Cardiac muscle cell (in vitro differentiated cells and primary cell): ENCODE measurements at regions not wholly inside any gene's neighbourhood (a gene's known extent, or its start where the extent isn't known, plus 50 kb on each side); places are given as distances from the start of the nearest gene placed in this dataset.

Experiments used
- DNase-seq, 2 donors: peaks; one replicate each; pipeline versions ENCODE4 v3.0.0 to v3.0.0-alpha.2; 2010 to 2017; ENCODE audit warnings: low read depth in 1 of 2, low spot score in 1 of 2
- H3K27ac ChIP-seq: fragments of 200-600 bp; sonication (generic); 2 replicates; pipeline ENCODE4 v1.5.1; 2016
- H3K27me3 ChIP-seq: fragments of 200-600 bp; sonication (generic); 2 replicates; pipeline ENCODE4 v1.6.0; 2016; ENCODE audit warnings: control low read depth
- H3K36me3 ChIP-seq: fragments of 200-600 bp; sonication (generic); 2 replicates; pipeline ENCODE4 v1.5.1; 2016; ENCODE audit warnings: control low read depth
- H3K4me1 ChIP-seq: fragments of 200-600 bp; sonication (generic); 2 replicates; pipeline ENCODE4 v1.8.1; 2017; ENCODE audit warnings: low read depth, mild to moderate bottlenecking, mixed run types
- H3K4me3 ChIP-seq: fragments of 200-600 bp; sonication (generic); 2 replicates; pipeline ENCODE4 v1.5.1; 2016; ENCODE audit warnings: mild to moderate bottlenecking
- H3K9me3 ChIP-seq: fragments of 200-600 bp; sonication (generic); 2 replicates; pipeline ENCODE4 v1.5.1; 2017; ENCODE audit warnings: low read depth, mild to moderate bottlenecking, control low read depth
- TF ChIP-seq, protein P1 (sequence below): IDR thresholded peaks from 2 replicates; pipeline ENCODE4 v1.5.1; 2012; ENCODE audit warnings: low read depth, mild to moderate bottlenecking, low read length

- Histone ChIP-seq H3K36me3 (no peaks in the 10 kb centered on the region), H3K4me1 (peaks cover 35% of the 10 kb centered on the region), H3K4me3 (no peak overlapping the region), H3K27me3 (no peaks in the 10 kb centered on the region), H3K27ac (peak overlapping the region; percentile 86), H3K9me3 (no peaks in the 10 kb centered on the region)
- TF ChIP-seq, protein P1, sequence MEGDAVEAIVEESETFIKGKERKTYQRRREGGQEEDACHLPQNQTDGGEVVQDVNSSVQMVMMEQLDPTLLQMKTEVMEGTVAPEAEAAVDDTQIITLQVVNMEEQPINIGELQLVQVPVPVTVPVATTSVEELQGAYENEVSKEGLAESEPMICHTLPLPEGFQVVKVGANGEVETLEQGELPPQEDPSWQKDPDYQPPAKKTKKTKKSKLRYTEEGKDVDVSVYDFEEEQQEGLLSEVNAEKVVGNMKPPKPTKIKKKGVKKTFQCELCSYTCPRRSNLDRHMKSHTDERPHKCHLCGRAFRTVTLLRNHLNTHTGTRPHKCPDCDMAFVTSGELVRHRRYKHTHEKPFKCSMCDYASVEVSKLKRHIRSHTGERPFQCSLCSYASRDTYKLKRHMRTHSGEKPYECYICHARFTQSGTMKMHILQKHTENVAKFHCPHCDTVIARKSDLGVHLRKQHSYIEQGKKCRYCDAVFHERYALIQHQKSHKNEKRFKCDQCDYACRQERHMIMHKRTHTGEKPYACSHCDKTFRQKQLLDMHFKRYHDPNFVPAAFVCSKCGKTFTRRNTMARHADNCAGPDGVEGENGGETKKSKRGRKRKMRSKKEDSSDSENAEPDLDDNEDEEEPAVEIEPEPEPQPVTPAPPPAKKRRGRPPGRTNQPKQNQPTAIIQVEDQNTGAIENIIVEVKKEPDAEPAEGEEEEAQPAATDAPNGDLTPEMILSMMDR: no peak
- DNase-seq: no peak
Measured at GRCh38 chr10:6364283-6364682, 161.6 kb downstream of the PFKFB3 start.

GRCh38 chr10:6364893-6365292 lies 162.2 kb downstream of the PFKFB3 start:
- TF ChIP-seq, protein P1: no peak
- H3K36me3 ChIP-seq: no peaks in the 10 kb centered on the region
- H3K4me1 ChIP-seq: peaks cover 35% of the 10 kb centered on the region
- DNase-seq: peak in 1 of 2 donors; percentile 92
- no peak overlapping the region for H3K4me3 ChIP-seq
- no peaks in the 10 kb centered on the region for H3K9me3 ChIP-seq
- peak overlapping the region; percentile 86 for H3K27ac ChIP-seq
- H3K27me3 ChIP-seq: no peaks in the 10 kb centered on the region

- Histone ChIP-seq H3K4me3 (no peak overlapping the region), H3K4me1 (peaks cover 35% of the 10 kb centered on the region), H3K27ac (peak overlapping the region; percentile 86), H3K9me3 (no peaks in the 10 kb centered on the region), H3K36me3 (no peaks in the 10 kb centered on the region), H3K27me3 (no peaks in the 10 kb centered on the region)
- peak in 1 of 2 donors; percentile 32 for DNase-seq
- TF ChIP-seq, protein P1: no peak
Measured at GRCh38 chr10:6365384-6365783, 162.7 kb downstream of the PFKFB3 start.
